ENCODE measurements at regions not wholly inside any gene's neighbourhood (a gene's known extent, or its start where the extent isn't known, plus 50 kb on each side); places are given as distances from the start of the nearest gene placed in this dataset.
"Not testable (repeated sequence)": the region's sequence is repeated elsewhere in the genome, so short reads cannot be mapped to it uniquely, and the experiment has no call there.

DNA sequence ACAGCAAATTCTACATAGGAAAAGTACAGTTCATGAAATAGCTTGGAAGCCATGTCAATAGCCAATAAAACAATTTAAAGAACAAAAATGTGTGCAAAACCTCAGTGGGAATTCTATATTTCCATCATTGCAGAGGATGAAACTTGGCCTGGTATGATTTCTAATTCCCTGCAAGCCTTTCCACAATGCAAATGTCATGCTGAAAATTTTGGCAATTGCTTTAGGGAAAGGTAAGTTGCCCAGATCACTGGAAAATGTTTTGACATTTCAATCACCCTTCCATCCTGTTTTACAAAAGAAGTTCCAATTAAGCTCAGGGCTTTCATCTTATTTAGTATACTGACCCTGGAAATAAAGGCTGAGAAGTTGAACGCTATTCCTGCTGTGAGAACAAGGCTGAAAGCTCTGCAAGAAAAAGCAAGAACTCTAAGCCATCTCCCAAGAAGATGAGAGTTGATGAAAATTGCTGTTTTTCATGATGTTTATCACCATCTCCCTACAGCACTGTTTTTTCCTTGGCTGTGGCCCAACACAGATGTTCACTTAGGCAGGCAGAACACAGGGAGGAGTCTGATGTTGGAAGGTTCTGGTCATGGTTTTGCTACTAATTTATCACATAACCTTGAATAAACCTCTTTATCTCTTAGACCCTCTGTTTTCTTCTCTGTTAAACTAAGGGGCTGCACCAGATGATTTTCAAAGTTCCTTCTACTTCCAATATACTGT is 263.7 kb downstream of the KCTD12 start:
- intact Hi-C loops (cut with micrococcal nuclease), result no loop called here

DNA sequence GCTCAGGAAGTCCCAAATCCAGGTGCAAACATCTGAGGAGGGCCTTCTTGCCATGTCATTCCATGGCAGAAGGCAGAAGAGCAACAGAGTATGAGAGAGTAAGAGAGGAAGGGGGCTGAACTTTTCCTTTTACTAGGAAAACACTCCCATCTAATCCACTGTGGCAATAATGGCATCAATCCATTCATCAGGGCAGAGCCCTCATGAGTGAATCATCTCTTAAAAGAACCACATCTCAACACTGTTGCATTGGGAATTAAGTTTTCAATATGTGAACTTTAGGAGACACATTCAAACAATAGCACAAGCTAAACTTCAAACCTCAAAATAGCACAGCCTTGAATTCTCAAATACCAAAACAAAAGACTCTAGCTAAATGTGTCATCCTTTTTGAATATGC is 264.5 kb downstream of the KCTD12 start:
- intact Hi-C loops (cut with micrococcal nuclease), result no loop called here

DNA sequence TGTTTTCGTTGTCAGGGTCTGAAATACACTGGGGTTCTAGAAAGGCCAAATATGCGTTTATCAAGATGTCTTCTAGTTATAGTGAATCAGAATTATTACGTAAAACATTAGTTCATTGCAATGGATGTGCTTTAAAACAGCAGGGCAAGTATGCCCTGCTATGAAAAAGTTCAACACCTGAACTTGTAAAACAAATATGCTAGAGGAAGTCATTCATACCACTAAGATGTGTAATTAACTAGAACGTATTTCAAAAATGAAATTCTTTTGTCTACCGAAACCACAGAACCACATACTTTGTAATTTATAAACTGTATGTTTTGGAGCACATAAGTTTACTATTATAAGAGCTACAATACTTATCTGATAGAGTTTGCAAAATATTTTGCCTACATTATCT is 266.2 kb downstream of the KCTD12 start:
- intact Hi-C loops (cut with micrococcal nuclease), result no loop called here

DNA sequence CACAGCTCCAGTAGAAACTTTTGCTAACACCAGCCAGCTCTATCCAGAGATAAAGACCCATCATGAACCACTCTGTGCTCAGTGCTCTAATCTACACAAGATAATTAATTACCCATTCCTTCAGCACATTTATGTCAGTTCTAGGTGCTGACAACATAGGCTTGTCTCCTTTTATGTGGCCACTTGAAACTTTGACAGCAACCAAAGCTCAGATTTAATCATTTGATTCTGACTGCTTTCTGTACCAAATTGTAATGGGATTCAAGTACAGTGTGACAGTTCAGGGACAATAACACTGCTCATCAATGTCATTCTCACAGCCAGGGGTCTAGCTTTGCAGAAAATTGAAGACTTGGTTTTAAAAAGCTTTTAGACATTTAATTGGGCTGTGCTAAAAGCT is 266.6 kb downstream of the KCTD12 start:
- intact Hi-C loops (cut with micrococcal nuclease), result no loop called here

DNA sequence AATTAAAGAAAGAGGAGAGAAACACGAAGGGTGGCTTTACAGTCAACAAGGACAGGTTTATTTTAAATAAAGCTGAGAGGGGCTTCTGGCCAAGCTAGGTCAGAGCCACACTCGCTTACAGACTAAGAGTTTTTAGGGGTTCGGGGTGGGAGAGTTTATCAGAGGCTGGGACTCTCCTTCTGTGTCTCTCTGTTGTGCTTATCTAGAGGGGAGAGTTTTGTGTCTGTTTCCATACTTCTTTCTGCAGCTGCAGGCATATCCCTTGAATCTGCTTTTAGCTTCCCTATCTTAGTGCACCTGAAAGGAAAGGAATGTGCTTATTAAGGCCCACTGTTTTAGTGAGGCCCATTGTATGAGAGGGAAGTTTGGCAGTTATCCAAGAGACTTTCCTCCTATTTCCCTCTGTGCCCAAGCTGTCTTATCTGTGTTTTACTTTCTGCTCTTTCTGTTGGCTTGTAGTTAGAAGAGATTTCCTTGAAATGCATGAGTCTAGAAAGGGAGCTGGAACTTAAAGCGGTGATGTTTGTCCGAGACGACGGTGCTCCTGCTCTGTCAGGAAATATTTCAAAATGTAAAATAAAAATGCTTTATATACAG is 275.3 kb downstream of the KCTD12 start:
- intact Hi-C loops (cut with micrococcal nuclease), result no loop called here

DNA sequence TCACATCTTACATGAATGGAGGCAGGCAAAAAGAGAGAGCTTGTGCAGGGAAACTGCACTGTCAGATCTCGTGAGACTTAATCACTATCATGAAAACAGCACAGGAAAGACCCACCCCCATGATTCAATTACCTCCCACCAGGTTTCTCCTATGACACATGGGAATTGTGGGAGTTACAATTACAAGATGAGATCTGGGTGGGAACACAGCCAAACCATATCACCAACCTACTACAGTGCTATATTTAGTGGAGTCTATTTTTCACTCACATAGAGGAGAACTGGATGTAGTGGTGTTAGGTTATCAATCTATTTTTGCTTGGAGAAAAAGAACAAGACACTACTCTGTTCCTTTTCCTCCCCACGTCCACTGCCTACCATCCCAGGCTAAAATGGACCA is 276.6 kb downstream of the KCTD12 start:
- intact Hi-C loops (cut with micrococcal nuclease), result no loop called here

GRCh38 chr13:76607866-76608265 is 278.3 kb downstream of the KCTD12 start:
- intact Hi-C loops (cut with micrococcal nuclease), result no loop called here

GRCh38 chr13:76600081-76600480 is 286.1 kb downstream of the KCTD12 start:
- intact Hi-C loops (cut with micrococcal nuclease), result no loop called here

GRCh38 chr13:76597868-76598267 is 288.3 kb downstream of the KCTD12 start:
- intact Hi-C loops (cut with micrococcal nuclease), result no loop called here

GRCh38 chr13:76596216-76596615 is 290.0 kb downstream of the KCTD12 start:
- intact Hi-C loops (cut with micrococcal nuclease), result no loop called here

GRCh38 chr13:76594435-76594834 is 291.8 kb downstream of the KCTD12 start:
- intact Hi-C loops (cut with micrococcal nuclease), result no loop called here

DNA sequence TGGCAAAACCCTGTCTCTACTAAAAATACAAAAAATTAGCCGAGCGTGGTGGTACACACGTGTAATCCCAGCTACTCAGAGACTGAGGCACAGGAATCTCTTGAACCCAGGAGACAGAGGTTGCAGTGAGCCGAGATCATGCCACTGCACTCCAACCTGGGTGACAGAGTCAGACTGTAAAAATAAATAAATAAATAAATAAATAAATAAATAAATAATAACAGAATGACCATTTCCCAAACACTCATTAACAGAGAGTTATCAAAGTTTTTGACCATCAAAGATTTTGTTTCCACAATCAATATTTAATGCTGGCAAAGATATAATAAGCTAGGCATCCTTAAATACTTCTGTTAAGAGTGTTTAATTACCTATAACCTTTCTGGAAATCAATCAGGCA is 299.4 kb downstream of the KCTD12 start:
- intact Hi-C loops (cut with micrococcal nuclease), result no loop called here

DNA sequence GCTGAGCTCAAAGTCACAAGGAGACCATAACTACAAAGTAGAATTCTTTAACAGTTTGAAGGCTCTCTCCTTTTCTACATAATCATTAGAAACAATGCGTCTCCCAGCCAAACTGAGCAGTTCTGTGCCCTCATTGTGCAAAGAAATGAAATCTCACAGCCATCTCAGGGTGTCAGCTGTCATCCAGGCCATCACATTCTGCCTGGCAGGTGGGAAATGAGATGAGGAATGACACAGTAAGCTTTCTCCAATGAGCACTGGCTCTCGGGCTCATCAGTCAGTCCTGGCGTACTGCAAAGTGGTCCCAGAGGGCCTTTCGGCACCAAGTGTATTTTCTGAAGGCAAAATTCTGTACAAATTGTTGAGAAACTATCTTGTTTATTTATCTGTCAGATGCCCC is 306.5 kb downstream of the KCTD12 start:
- intact Hi-C loops (cut with micrococcal nuclease), result no loop called here

- intact Hi-C loops (cut with micrococcal nuclease), result not testable (repeated sequence)
Observed at GRCh38 chr13:76575634-76576033, 310.6 kb downstream of the KCTD12 start.

- intact Hi-C loops (cut with micrococcal nuclease), result no loop called here
Observed at GRCh38 chr13:76570510-76570971, 315.7 kb downstream of the KCTD12 start.

- intact Hi-C loops (cut with micrococcal nuclease), result loop anchor here (5.0 kb wide), 1 partner anchor 1436 kb away; no protein-coding TSS in a partner anchor
Observed at GRCh38 chr13:76556627-76557026, 329.6 kb downstream of the KCTD12 start.

DNA sequence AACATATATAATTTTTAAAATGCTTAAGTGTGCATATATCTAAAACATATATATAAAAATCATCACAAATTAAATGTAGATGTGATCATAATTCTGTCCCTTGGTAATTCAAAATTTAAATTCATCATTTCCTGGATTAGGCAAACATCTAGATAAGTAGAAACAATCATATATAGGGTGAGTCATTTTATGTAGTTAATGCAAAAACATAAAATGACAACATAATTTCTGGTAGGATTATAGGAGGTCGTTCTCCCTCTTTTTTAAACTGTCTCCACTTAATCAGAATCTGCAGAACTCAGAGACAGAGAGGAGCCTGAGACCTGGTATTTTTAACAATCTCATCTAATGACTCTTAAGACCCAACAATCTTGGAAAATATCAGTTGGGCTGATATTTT is 333.4 kb downstream of the KCTD12 start:
- intact Hi-C loops (cut with micrococcal nuclease), result no loop called here

DNA sequence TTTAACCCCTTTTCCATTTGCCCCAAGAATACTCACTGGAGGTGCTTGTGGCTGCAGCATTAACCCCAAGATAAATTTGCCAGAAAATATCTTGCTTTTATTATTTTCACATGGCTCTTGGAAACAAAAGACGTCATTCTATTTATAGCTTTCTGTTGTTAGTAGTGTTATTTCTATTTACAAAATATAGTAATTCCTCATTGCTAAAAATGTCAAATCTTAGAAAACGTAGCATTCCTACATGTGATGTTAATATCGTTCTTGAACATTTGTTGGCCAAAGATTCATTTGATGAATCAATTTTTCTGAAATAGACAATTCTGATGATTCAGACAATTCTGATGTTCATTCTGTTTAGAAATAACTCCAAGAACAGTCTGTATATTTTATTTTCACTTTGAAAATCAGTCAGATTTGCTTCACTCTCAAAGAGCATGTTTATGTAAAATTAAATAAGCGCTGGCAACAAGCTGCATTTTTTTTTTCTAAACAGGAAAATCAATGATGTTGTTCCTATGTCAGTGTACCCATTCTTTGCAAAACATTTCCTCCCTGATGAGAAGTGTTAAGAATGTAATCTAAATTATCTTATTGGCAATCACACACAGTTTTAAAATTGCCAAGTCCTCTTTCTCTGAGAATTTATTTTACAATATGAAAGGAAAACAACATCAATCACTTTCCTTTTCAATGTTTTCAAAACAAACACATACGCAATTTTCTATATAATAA is 334.0 kb downstream of the KCTD12 start:
- intact Hi-C loops (cut with micrococcal nuclease), result no loop called here

- intact Hi-C loops (cut with micrococcal nuclease), result no loop called here
Observed at GRCh38 chr13:76542176-76542575, 344.0 kb downstream of the KCTD12 start.

- intact Hi-C loops (cut with micrococcal nuclease), result no loop called here
Observed at GRCh38 chr13:76538004-76538403, 348.2 kb downstream of the KCTD12 start.

DNA sequence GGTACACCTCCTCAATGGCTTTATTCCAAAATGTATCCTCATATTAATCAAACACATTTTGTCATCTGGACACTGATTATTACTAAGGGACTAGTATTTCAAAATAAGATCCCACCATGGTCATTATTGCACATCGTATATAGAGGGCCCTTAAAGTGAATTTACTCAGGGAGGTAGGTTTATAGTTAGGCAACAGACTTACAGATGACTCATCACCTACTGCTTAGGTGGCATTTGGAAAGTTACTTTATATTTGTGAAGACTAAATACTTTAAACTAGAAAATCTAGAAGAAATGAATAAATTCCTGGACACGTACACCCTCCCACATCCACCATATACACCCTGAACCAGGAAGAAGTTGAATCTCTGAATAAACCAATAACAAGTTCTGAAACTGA is 353.0 kb downstream of the KCTD12 start:
- intact Hi-C loops (cut with micrococcal nuclease), result no loop called here

DNA sequence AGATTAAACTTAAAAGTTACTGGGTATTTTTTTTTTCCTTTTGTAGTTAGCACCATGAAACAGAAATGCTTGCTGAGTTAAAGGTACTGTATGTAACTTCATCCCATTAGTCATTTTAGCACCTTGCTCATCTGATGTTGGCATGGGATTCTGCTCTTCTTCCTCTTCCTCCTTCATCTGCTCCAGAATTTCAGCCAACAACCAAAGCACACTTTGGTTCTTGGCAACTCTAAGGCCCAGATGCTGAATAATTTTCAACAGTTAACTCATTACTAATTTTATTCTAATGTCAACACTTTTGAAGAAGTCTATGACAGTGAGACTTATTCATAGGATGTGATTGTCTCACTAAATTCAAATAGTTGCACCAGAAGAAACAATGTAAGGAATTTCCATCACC is 359.2 kb downstream of the KCTD12 start:
- intact Hi-C loops (cut with micrococcal nuclease), result no loop called here

All from T-helper 1 cell treated with Interleukin-12 subunit alpha and Interleukin-12 subunit beta and Interleukin-4 antibody, amounts not matched to agents 30 ng/mL and 1 ng/mL, for 36 hours (primary cell).